GM12873 (cell line): ENCODE measurements at regions not wholly inside any gene's neighbourhood (a gene's known extent, or its start where the extent isn't known, plus 50 kb on each side); places are given as distances from the start of the nearest gene placed in this dataset.

Experiments used
- CTCF ChIP-seq: IDR thresholded peaks from 2 replicates; pipeline ENCODE4 v1.5.1; 2012; ENCODE audit warnings: low read depth, mild to moderate bottlenecking, moderate library complexity, low read length, control low read depth; ENCODE audit not compliant: insufficient read depth; ENCODE audit errors: missing control alignments

GRCh38 chr2:120562218-120563005, 173.3 kb upstream of the GLI2 start:
- TF ChIP-seq CTCF, result no peak

- no peak for TF ChIP-seq CTCF
These were observed 172.1 kb upstream of the GLI2 start for GRCh38 chr2:120563616-120564015.

- no peak for TF ChIP-seq CTCF
These were observed 171.2 kb upstream of the GLI2 start for GRCh38 chr2:120564213-120565094.

- TF ChIP-seq CTCF, result no peak
These were observed 170.6 kb upstream of the GLI2 start for GRCh38 chr2:120565095-120565460.

- TF ChIP-seq CTCF, result no peak
These were observed 169.7 kb upstream of the GLI2 start for GRCh38 chr2:120565929-120566328.

GRCh38 chr2:120566331-120567035, 169.2 kb upstream of the GLI2 start:
- TF ChIP-seq CTCF, result no peak

GRCh38 chr2:120567128-120567527, 168.5 kb upstream of the GLI2 start:
- no peak for TF ChIP-seq CTCF
